Activated CD4-positive, alpha-beta T cell treated with anti-CD3 and anti-CD28 coated beads, Interleukin-10, Interleukin-2, amounts not matched to agents 100 ng/mL and 50 ng/mL, durations not matched to agents 16 hours and 8 hours (primary cell): ENCODE measurements at regions not wholly inside any gene's neighbourhood (a gene's known extent, or its start where the extent isn't known, plus 50 kb on each side); places are given as distances from the start of the nearest gene placed in this dataset.
A peak's percentile ranks its signal among the peaks of the same experiment; 100 is the strongest.
"Not testable (repeated sequence)": the region's sequence is repeated elsewhere in the genome, so short reads cannot be mapped to it uniquely, and the experiment has no call there.

Experiments
- DNase-seq: peaks from one replicate; pipeline ENCODE4 v3.0.0-alpha.2; 2020

DNA sequence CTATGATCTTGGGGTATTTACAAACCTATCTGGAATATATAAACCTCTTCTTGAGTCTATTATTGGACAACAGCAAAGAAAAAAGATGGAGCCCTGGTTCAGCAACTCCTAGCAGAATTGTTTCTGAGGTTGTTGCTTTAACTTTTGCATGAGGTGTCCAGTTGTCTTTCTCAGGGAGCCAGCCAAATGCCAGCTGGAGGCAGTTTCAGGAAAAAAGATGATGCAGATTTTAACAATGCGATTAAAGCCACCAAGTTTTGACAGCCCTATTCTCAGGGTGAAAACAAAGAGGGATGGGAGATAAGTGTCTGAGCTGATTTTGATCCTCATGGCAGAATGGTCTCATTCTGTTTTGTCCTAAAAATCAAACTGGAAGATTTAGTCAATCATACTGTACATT is 181.6 kb upstream of the RASGRP1 start:
- DNase-seq, result no peak

DNA sequence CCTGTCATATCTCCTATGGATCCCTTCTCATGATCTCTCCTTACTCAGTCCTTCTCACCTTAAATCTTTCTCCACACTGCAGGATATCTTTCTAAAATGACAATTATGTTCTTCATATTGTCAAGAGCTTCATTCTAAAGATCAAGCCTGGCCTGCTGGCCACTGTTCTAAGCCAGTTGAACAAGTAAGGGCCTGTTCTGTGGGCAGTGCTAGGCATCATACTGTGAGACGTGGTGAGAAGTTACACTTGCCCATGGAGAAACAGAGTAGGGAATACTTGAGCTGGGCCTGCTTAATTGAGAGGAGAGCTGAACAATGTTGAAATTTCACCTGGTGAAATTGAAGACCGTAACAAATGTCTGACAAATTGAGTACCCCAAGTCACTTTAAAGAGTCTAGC is 184.1 kb upstream of the RASGRP1 start:
- DNase-seq, result no peak

- no peak for DNase-seq
Measured at GRCh38 chr15:38750786-38751185, 186.2 kb upstream of the RASGRP1 start.

- no peak for DNase-seq
Measured at GRCh38 chr15:38755718-38756117, 191.1 kb upstream of the RASGRP1 start.

DNA sequence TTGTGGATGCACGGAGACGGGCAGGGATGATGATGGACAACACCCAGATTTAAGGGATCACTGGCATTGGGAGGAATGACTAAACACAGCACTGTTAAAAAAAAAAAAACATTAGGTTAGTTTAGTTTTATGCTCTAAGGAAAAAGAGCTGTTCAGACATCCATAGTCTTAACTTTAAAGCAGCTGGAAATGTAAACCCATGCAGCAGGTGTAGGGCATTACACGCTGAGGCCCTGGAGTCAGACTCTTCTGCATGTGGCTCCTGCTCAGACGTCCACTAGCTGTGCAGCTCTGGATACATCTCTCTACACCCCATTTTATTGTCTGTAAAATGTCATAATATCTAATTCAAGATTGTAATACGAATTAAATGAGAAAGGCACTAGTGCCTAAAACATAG is 191.8 kb upstream of the RASGRP1 start:
- DNase-seq, result no peak

DNA sequence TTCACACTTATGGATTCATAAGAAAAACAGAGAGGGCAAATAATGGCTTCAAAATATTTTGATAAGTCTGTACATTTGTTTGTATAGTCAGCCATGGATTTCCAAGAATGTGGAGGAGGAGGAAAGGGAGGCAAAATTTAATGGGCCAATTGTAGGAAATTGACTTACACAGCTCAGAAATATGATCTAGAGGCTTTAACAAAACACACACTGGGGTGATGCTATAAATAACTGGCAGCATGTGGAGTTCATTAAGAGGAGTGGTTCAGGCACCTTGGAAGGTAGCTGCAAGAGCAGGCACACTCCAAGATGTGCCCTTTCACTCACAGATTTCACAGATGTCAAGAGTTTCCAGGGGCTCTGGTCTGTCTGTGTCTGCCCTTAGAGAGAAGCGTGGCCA is 193.4 kb upstream of the RASGRP1 start:
- DNase-seq, result no peak

GRCh38 chr15:38761681-38762080 is 197.1 kb upstream of the RASGRP1 start:
- no peak for DNase-seq

GRCh38 chr15:38768970-38769369 is 204.4 kb upstream of the RASGRP1 start:
- DNase-seq, result no peak

DNA sequence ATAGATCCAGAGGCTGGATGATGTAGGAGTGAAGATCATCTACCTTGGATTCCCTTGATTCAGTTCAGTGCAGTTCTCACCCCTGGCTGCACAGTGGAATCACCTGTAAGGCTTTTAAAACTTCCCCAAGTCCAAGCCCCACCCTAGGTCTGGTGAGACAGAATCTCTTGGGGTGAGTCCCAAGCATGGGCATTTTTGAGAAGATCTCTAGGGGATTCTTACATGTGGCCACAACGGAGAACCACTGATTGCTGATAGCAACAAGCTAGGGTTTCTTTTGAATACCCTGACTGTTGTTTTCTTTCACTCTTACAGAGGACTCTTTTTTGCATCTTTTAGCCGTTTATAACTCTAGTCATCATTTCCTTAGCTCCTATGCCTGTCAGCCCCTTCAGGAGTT is 204.9 kb upstream of the RASGRP1 start:
- no peak for DNase-seq

DNA sequence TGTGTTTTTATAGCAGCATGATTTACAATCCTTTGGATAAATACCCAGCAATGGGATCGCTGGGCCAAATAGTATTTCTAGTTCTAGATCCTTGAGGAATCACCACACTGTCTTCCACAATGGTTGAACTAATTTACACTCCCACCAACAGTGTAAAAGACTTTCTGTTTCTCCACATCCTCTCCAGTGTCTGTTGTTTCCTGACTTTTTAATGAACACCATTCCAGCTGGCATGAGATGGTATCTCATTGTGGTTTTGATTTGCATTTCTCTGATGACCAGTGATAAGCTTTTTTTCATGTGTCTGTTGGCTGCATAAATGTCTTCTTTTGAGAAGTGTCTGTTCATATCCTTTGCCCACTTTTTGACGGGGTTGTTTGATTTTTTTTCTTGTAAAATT is 209.5 kb upstream of the RASGRP1 start:
- DNase-seq, result not testable (repeated sequence)

DNA sequence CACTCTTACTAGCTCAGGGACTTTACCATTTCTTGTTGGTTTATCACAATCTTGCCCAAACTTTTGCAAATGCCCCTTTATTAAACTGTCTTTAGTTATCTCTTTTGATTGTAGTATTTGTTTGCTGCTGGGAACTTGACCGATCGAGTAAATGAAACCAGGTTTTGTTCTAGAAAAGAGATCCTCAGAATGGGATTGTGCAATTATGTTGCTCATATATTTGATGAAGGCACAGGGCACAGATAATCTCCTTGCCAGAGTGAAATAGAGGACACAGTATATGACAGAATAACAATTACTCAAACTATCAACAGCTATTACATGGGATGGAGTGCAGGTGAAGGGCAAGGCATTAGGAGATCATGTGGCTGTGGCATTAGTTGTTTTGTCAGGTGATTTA is 216.6 kb upstream of the RASGRP1 start:
- no peak for DNase-seq

DNA sequence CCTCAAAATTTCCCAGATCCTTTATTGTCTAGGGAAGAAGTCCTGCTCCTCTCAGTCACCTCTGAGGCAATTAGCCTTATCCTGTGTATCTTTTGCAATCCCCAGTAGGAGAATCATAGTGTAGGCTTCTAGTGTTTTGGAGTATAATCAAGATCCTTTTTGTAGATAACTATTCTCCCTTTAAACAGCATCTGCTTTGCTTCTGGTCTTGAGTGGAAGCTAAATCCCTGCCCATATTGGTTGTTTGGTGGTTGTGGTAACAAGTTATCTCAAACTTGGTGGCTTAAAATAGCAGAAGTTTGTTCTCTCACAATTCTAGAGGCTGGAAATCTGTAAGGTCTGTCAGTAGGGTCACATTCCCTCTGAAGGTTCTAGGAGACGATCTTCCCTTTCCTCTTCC is 217.5 kb upstream of the RASGRP1 start:
- DNase-seq, result no peak

- no peak for DNase-seq
Measured at GRCh38 chr15:38788918-38789317, 224.3 kb upstream of the RASGRP1 start.

- no peak for DNase-seq
Measured at GRCh38 chr15:38789566-38789965, 225.0 kb upstream of the RASGRP1 start.

GRCh38 chr15:38793206-38793810 is 228.7 kb upstream of the RASGRP1 start:
- no peak for DNase-seq

DNA sequence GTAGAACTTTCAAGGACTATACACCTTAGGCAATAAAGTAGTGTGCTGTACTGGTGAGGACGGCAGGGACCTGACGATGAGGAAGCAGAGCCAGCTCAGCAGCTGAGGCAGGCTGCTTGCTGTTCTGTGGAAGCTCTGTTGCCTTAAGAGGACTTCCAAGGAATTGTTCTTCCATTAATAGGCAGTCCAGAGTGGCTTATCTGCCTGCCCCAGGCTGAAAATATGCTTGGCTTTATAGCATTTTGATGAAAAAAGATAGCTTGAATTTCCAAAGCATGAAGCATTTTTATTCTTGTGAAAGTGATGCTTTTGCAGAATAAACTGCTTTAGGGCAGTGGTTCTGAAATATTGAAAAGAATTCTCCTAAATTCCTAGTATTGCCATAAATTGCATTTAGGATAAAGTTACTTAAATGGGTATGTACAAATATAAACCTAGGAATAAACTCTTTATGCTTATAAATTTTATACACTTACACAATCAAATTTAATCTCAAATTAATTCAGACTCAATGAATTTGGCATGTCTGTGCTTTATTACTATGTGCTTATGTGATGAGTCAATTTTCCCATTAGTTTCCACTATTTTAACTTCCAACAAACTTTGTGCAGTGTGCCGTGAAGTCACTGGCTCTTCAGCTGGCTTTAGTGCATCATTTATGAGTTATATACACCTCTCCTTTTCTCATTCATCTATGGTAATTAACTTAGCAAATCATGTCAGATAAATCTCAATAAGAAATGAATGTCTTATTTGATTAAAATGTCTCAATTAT is 231.0 kb upstream of the RASGRP1 start:
- no peak for DNase-seq

- no peak for DNase-seq
Measured at GRCh38 chr15:38796589-38796988, 232.0 kb upstream of the RASGRP1 start.

- DNase-seq, result not testable (repeated sequence)
Measured at GRCh38 chr15:38797506-38797905, 232.9 kb upstream of the RASGRP1 start.

DNA sequence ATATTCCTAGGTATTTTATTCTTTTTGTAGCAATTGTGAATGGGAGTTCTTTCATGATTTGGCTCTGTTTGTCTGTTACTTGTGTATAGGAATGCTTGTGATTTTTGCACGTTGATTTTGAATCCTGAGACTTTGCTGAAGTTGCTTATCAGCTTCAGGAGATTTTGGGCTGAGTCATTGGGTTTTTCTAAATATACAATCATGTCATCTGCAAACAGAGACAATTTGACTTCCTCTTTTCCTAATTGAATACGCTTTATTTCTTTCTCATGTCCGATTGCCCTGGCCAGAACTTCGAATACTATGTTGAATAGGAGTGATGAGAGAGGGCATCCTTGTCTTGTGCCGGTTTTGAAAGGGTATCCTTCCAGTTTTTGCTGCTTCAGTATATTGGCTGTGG is 234.6 kb upstream of the RASGRP1 start:
- DNase-seq, result not testable (repeated sequence)

DNA sequence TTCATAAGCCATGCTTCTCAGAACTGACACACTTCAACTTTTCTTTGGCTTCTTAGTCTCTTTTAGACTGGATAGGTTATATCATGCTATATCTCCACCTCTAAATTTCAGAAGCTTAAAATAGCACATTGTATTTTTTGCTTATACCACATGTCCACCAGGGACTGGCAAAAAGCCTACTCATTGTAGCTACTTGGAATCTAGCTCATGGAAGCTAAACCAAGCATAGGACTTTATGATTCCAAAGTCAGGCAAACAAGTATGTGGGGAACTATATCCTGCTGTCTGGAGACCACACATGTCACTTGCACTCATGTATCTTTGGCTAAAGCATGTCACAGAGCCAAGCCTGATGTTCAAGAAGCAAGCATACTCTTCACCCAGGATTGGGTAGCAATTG is 245.0 kb upstream of the RASGRP1 start:
- no peak for DNase-seq

- DNase-seq, result no peak
Measured at GRCh38 chr15:38810686-38811085, 246.1 kb upstream of the RASGRP1 start.

GRCh38 chr15:38814254-38814653 is 249.6 kb upstream of the RASGRP1 start:
- not testable (repeated sequence) for DNase-seq

DNA sequence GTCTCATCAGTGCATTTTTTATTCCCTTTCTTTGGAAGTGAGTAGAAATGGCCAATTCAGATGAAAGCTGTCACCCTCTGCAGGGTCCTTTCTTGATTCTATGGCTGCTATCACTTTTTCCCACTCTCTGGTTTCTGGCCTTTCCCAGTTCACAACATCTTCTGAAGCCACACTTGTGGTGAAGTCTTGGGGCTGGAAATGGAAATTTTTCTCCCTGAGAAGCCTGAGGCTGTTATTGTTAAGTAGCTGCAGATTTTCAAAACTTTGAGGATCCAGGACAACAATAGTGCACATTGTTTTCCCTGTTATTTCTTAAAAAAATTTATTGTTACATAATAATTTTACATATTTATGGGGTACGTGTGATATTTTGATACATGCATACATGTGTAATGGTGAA is 250.3 kb upstream of the RASGRP1 start:
- no peak for DNase-seq

- peak; percentile 82 for DNase-seq
Measured at GRCh38 chr15:38817427-38818156, 253.0 kb upstream of the RASGRP1 start.
